Lung (tissue), 11 donors: ENCODE measurements at regions not wholly inside any gene's neighbourhood (a gene's known extent, or its start where the extent isn't known, plus 50 kb on each side); places are given as distances from the start of the nearest gene placed in this dataset.

Experiments used
- ATAC-seq: fragments of 200-7000 bp; cut with Tn5 transposase; one replicate; pipeline ENCODE4 v1.9.1; 2020; ENCODE audit warnings: moderate number of reproducible peaks; ENCODE audit not compliant: insufficient read depth, low FRiP score
- DNase-seq, 3 donors: peaks; one replicate each; pipeline ENCODE4 v3.0.0-alpha.2; 2013 to 2017
- H3K27ac ChIP-seq, 2 donors: one replicate each; pipeline ENCODE4 v1.5.1; 2013; ENCODE audit warnings: mild to moderate bottlenecking in 2 of 2, moderate library complexity in 2 of 2, control low read depth in 1 of 2, inconsistent platforms in 1 of 2, low read depth in 1 of 2, low read length in 1 of 2
- H3K27me3 ChIP-seq, 3 donors: one replicate each; pipeline ENCODE4 v1.5.1; 2013; ENCODE audit warnings: low read length in 2 of 3; ENCODE audit not compliant: control insufficient read depth in 3 of 3, insufficient read depth in 3 of 3
- H3K36me3 ChIP-seq, 4 donors: one replicate each; pipeline ENCODE4 v1.5.1; 2013; ENCODE audit warnings: low read length in 4 of 4, mild to moderate bottlenecking in 1 of 4, moderate library complexity in 1 of 4; ENCODE audit not compliant: control insufficient read depth in 4 of 4, insufficient read depth in 4 of 4
- H3K4me1 ChIP-seq, 5 donors: one replicate each; pipeline ENCODE4 v1.5.1; 2013; ENCODE audit warnings: low read length in 5 of 5, mild to moderate bottlenecking in 2 of 5, moderate library complexity in 1 of 5; ENCODE audit not compliant: control insufficient read depth in 5 of 5, insufficient read depth in 5 of 5
- H3K4me3 ChIP-seq: one replicate; pipeline ENCODE4 v1.5.1; 2013; ENCODE audit warnings: mild to moderate bottlenecking, control low read depth, moderate library complexity
- H3K9ac ChIP-seq, 2 donors: one replicate each; pipeline ENCODE4 v1.5.1; 2013; ENCODE audit warnings: low read length in 2 of 2, control low read depth in 1 of 2; ENCODE audit not compliant: insufficient read depth in 1 of 2
- H3K9me3 ChIP-seq, 4 donors: one replicate each; pipeline ENCODE4 v1.5.1; 2013; ENCODE audit warnings: low read length in 3 of 4, mild to moderate bottlenecking in 1 of 4, moderate library complexity in 1 of 4; ENCODE audit not compliant: control insufficient read depth in 4 of 4, insufficient read depth in 3 of 4
- WGBS, 2 donors: extraction: QIAGEN DNeasy Blood & Tissue Kit; methylation state at CpG; one replicate each; pipeline ENCODE4 v1.1.7; 2013; 5-methylcytosine and 5-hydroxymethylcytosine counted together
- TF ChIP-seq, protein P1 (sequence below): IDR thresholded peaks from 2 replicates; pipeline ENCODE4 v1.5.1; 2012; ENCODE audit warnings: mild to moderate bottlenecking; ENCODE audit errors: control extremely low read depth, extremely low read depth
- donor health status: control.
- donor health status: control.
- donor health status: Bipolar disorder and iron deficiency.
- donor health status: healthy.
- donor health status: DM: yes; HTN: yes; CAD: no.

- TF ChIP-seq, protein P1, sequence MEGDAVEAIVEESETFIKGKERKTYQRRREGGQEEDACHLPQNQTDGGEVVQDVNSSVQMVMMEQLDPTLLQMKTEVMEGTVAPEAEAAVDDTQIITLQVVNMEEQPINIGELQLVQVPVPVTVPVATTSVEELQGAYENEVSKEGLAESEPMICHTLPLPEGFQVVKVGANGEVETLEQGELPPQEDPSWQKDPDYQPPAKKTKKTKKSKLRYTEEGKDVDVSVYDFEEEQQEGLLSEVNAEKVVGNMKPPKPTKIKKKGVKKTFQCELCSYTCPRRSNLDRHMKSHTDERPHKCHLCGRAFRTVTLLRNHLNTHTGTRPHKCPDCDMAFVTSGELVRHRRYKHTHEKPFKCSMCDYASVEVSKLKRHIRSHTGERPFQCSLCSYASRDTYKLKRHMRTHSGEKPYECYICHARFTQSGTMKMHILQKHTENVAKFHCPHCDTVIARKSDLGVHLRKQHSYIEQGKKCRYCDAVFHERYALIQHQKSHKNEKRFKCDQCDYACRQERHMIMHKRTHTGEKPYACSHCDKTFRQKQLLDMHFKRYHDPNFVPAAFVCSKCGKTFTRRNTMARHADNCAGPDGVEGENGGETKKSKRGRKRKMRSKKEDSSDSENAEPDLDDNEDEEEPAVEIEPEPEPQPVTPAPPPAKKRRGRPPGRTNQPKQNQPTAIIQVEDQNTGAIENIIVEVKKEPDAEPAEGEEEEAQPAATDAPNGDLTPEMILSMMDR = no peak
- DNase-seq (no peak), ATAC-seq (no peak)
- WGBS, 2 donors = 79 to 82% methylated on average over 5 of the region's 5 CpGs
- H3K27me3 ChIP-seq = no peaks in the 10 kb centered on the region
- H3K9ac ChIP-seq = no peak overlapping the region
- no peak overlapping the region for H3K27ac ChIP-seq
- H3K9me3 ChIP-seq = peaks cover 0 to 3% (median 0%) of the 10 kb centered on the region in 4 donors
- H3K4me3 ChIP-seq = no peak overlapping the region
- H3K4me1 ChIP-seq = no peaks in the 10 kb centered on the region
- H3K36me3 ChIP-seq = no peaks in the 10 kb centered on the region
Measured at GRCh38 chr22:22180738-22181285, 63.8 kb upstream of the VPREB1 start.

GRCh38 chr22:22179858-22180257 is 64.7 kb upstream of the VPREB1 start:
- Histone ChIP-seq H3K27me3 (no peaks in the 10 kb centered on the region), H3K36me3 (no peaks in the 10 kb centered on the region), H3K4me3 (no peak overlapping the region), H3K4me1 (no peaks in the 10 kb centered on the region), H3K27ac (no peak overlapping the region), H3K9ac (no peak overlapping the region), H3K9me3 (peaks cover 0 to 3% (median 0%) of the 10 kb centered on the region in 4 donors)
- TF ChIP-seq, protein P1 = no peak
- no peak for ATAC-seq
- DNase-seq = no peak
- WGBS, 2 donors = 73 to 88% methylated on average over 3 of the region's 3 CpGs

- H3K9ac ChIP-seq = no peak overlapping the region
- TF ChIP-seq, protein P1 = no peak
- no peak overlapping the region for H3K27ac ChIP-seq
- ATAC-seq (no peak), DNase-seq (no peak)
- no peaks in the 10 kb centered on the region for H3K4me1 ChIP-seq
- peaks cover 0 to 3% (median 0%) of the 10 kb centered on the region in 4 donors for H3K9me3 ChIP-seq
- H3K4me3 ChIP-seq = no peak overlapping the region
- H3K36me3 ChIP-seq = no peaks in the 10 kb centered on the region
- 72 to 74% methylated on average over 2 of the region's 2 CpGs for WGBS, 2 donors
- H3K27me3 ChIP-seq = no peaks in the 10 kb centered on the region
Measured at GRCh38 chr22:22178992-22179391, 65.6 kb upstream of the VPREB1 start.
